ENCODE measurements at regions not wholly inside any gene's neighbourhood (a gene's known extent, or its start where the extent isn't known, plus 50 kb on each side); places are given as distances from the start of the nearest gene placed in this dataset.
"Not testable (repeated sequence)": the region's sequence is repeated elsewhere in the genome, so short reads cannot be mapped to it uniquely, and the experiment has no call there.

DNA sequence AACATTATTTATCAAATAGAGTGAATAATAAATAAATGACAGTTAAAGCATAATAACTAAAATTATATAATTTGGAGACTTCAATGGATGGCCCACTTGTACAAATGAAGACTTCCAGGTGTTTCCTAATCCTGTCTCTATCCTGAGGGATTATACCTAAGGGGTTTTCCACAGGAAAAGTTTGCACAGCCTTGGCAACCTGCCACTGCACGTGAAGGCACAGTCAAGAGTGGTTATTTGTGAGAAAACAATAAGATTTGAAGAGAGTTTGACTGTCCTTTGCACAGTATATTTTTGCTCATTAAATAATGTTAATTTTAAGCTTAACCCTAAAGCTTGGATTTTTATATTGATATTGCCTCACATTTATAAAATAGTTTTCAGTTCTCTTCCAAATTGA is 178.2 kb upstream of the POMZP3 start:
- H3K4me3 ChIP-seq; H3K4me1 ChIP-seq; H3K27ac ChIP-seq; H3K9ac ChIP-seq (ENCODE audit: low read depth in 2 of 2, low read length in 2 of 2); DNase-seq; H3K9me3 ChIP-seq; intact Hi-C loops (cut with DNase I); H3K27me3 ChIP-seq; H3K36me3 ChIP-seq: not testable (repeated sequence)

DNA sequence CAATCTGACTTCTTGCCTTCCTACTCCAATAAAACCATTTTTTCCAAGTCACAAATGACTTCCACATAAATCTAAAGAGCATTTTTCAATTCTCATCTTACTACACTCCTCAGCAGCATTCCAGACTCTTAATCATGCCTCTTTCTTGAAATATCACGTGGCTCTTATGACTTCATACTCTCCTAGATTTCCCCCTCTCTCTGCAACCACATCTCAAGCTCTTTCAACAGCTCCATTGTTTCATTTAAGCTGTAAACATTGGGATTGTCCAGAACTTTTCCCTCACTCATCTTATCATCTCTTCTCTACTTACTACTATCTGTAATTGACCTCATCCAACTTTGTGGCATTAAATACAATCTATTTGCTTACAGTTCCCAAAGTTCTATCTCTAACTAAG is 170.6 kb upstream of the POMZP3 start:
- H3K9ac ChIP-seq (ENCODE audit: low read depth in 2 of 2, low read length in 2 of 2); H3K27me3 ChIP-seq; intact Hi-C loops (cut with DNase I); H3K36me3 ChIP-seq; DNase-seq; H3K27ac ChIP-seq; H3K9me3 ChIP-seq; H3K4me1 ChIP-seq; H3K4me3 ChIP-seq: not testable (repeated sequence)

DNA sequence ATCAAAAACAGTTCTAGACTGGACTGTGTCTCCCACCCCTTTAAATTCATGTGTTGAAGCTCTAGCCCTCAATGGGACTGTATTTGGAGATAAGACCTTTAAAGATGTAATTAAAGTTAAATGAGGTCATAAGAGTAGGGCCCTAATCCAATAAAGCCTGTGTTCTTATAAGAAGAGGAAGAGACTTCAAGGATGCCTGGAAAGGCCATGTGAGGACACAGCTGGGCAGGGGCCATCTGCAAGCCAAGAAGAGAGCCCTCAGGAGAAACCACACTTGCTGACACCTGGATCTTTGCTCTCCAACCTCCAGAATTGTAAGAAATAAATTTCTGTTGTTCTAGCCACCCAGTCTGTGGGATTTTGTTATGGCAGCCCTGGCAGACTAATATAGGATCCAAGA is 153.6 kb upstream of the POMZP3 start:
- intact Hi-C loops (cut with DNase I): not testable (repeated sequence)

DNA sequence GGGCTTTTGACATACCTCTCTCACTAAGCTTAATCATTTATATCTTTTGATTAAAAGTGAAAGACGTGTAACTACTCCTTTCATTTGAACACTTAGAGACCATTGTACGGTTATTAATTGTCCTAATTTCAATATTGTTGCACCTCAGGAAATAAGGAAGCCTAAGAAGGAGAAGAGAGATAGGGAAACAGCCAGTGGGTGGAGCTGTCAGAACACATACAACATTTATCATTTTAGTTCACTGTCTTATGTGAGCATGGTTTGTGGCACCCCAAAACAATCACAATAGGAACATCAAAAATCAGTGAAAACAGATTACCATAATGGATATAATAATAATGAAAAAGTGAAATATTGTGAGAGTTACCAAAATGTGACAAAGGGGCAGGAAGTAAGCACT is 147.2 kb upstream of the POMZP3 start:
- H3K27ac ChIP-seq; intact Hi-C loops (cut with DNase I); DNase-seq: not testable (repeated sequence)

More for the DNA sequence above, 153.6 kb upstream of the POMZP3 start:
- H3K27me3 ChIP-seq; H3K36me3 ChIP-seq; DNase-seq; H3K4me1 ChIP-seq; H3K9me3 ChIP-seq; H3K27ac ChIP-seq; H3K9ac ChIP-seq (ENCODE audit: low read depth in 2 of 2, low read length in 2 of 2); H3K4me3 ChIP-seq: not testable (repeated sequence)

DNA sequence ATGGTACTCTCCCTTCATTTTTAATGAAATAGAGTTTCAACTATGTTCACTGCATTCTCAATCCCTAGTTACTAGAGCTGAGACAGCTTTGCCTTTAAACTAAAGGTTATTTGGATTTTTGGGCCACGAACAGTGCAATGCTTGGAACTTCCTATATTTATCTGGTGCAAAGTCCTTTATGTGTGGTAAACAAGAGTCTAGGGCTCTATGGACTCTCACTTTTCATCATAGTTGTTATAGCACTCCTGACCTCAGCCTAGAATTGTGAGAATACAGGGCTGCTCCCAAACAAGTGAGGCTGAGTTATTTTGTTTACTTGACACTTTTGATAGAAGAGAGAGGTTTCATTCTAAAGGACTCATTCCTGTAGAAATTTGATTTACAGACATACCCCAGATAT is 144.9 kb upstream of the POMZP3 start:
- H3K36me3 ChIP-seq; H3K4me1 ChIP-seq; H3K9me3 ChIP-seq; H3K27me3 ChIP-seq; H3K9ac ChIP-seq (ENCODE audit: low read depth in 2 of 2, low read length in 2 of 2); DNase-seq; intact Hi-C loops (cut with DNase I); H3K4me3 ChIP-seq; H3K27ac ChIP-seq: not testable (repeated sequence)

More for the DNA sequence above, 147.2 kb upstream of the POMZP3 start:
- H3K9ac ChIP-seq (ENCODE audit: low read depth in 2 of 2, low read length in 2 of 2); H3K27me3 ChIP-seq; H3K4me3 ChIP-seq; H3K4me1 ChIP-seq; H3K36me3 ChIP-seq; H3K9me3 ChIP-seq: not testable (repeated sequence)

DNA sequence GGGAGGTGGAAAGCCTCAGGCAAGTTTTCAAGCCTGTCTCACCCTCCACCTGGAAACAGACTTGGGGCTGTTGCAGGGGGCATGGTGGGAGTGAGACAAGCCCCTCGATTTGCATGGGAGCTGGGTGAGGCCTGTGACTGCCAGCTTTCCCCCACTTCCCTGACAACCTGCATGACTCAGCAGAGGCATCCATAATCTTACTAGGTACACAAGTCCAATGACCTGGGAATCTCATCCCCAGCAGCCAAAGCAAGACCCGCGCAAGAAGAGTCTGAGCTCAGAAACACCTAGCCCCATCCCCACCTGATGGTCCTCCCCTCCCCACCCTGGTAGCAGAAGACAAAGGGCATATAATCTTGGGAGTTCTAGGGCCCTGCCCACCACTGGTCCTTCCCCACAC is 136.9 kb upstream of the POMZP3 start:
- H3K36me3 ChIP-seq; H3K4me1 ChIP-seq; H3K27me3 ChIP-seq; H3K4me3 ChIP-seq; intact Hi-C loops (cut with DNase I); H3K27ac ChIP-seq; H3K9me3 ChIP-seq; DNase-seq; H3K9ac ChIP-seq (ENCODE audit: low read depth in 2 of 2, low read length in 2 of 2): not testable (repeated sequence)

DNA sequence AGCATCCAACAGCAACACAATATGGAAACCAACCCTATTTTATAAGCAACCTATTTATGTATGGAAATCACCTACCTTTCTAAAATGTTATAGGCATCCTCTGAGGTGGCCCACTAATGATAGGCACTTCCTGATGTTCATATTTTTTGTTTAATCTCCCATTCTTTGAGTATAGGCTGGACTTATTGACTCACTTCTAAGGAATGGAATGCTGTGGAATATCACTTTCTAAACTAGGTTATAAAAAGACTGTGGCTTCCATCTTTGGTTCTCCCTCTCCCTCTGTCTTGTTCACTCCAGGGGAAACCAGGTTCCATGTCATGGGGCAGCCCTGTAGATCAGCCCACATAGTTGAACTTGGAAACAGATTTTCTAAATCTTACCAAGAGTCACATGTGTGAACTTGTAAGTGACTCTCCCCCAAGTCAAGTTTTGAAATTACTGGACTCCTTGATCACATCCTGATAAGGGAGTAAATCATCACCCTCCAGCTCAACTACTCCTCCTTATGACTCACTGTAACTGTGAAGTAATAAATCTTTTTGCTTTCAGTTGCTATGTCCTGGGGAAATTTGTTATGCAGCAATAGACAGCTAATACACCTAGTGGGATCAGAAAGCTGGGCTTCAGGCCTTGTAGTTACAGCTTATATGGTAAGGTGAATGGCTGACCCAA is 133.6 kb upstream of the POMZP3 start:
- H3K9ac ChIP-seq (ENCODE audit: low read depth in 2 of 2, low read length in 2 of 2); H3K27ac ChIP-seq; intact Hi-C loops (cut with DNase I); H3K9me3 ChIP-seq; DNase-seq; H3K4me3 ChIP-seq; H3K4me1 ChIP-seq; H3K27me3 ChIP-seq; H3K36me3 ChIP-seq: not testable (repeated sequence)

DNA sequence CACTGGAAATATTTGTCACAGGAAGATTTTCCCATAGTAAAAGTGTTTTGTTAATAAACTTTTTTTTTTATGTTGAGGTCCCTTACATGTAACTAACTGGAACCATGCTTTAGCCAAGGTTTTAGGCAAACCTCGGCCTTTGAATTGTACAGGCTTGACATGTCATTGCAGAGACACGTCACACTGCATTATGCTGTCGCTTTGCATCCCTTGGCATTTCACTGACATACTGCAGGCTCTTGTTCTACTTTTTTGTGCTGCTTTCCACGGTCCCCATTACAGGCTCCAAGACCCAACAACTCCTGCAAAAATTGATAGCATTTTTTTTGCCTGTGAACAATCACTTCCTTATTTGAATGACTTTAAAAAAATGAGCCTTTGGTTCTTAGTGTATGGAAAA is 112.5 kb upstream of the POMZP3 start:
- H3K9me3 ChIP-seq; H3K27me3 ChIP-seq; H3K27ac ChIP-seq; H3K9ac ChIP-seq (ENCODE audit: low read depth in 2 of 2, low read length in 2 of 2); DNase-seq; H3K4me1 ChIP-seq; H3K4me3 ChIP-seq; intact Hi-C loops (cut with DNase I); H3K36me3 ChIP-seq: not testable (repeated sequence)

DNA sequence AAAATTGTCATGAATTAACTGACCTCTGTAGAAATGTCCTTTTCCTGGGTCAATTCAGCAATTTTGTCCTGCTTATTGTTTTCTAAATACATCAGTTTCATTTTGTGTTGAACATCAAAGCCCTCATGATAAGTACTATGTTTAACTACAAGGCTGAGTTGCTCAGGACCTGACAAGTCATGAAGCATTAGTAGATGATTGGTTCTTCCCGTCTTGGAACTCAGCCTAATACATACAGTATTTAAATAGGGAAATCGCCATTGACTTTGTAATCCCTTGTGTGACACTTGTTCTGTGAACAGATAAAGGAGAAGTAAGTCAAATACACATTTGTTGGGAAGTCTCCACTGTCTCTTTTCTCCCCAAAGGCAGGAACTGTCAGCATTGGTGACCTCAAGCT is 109.6 kb upstream of the POMZP3 start:
- H3K27me3 ChIP-seq; intact Hi-C loops (cut with DNase I); H3K27ac ChIP-seq; H3K9ac ChIP-seq (ENCODE audit: low read depth in 2 of 2, low read length in 2 of 2); H3K36me3 ChIP-seq; DNase-seq; H3K9me3 ChIP-seq; H3K4me3 ChIP-seq; H3K4me1 ChIP-seq: not testable (repeated sequence)

DNA sequence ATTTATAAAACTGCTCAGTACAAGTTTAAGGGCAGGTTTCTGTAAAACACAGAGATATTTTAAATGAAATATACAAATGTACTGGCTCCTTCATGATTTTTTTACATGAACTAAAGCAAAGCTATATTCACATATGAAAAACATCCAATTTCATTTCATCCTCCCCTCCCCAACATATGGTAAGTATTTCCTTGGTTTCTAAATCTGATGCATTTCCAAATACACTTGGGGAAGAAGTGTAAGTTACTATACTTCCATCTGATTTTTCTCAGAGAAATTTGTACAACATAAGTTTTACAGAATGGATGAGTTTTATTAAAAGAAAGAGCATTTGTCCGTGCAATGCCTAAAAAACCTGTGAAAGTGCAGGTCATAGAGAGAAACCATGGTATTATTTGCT is 109.0 kb upstream of the POMZP3 start:
- H3K27me3 ChIP-seq; intact Hi-C loops (cut with DNase I); H3K4me1 ChIP-seq; H3K4me3 ChIP-seq; H3K36me3 ChIP-seq; H3K9ac ChIP-seq (ENCODE audit: low read depth in 2 of 2, low read length in 2 of 2); DNase-seq; H3K9me3 ChIP-seq; H3K27ac ChIP-seq: not testable (repeated sequence)

DNA sequence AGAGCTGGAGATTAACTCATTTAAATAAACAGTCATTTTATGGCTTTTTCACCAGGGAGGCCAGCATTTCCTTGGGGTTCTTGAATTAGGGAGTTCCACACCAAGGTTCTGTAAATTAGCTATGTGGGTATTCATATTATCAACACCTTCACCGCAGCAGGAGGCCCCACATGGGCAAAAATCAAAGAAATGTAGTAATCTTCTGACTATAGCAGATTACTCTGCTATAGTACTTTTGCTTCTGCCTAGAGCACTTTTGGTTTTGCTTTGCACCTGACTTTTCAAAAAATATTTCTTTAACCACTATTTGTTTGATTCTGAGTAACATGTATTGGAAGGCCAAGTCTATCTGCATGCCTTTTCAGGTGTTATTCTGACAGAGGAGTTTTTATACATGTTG is 108.6 kb upstream of the POMZP3 start:
- H3K27me3 ChIP-seq; H3K4me1 ChIP-seq; H3K9ac ChIP-seq (ENCODE audit: low read depth in 2 of 2, low read length in 2 of 2); H3K4me3 ChIP-seq; DNase-seq; H3K36me3 ChIP-seq; H3K9me3 ChIP-seq; intact Hi-C loops (cut with DNase I); H3K27ac ChIP-seq: not testable (repeated sequence)

DNA sequence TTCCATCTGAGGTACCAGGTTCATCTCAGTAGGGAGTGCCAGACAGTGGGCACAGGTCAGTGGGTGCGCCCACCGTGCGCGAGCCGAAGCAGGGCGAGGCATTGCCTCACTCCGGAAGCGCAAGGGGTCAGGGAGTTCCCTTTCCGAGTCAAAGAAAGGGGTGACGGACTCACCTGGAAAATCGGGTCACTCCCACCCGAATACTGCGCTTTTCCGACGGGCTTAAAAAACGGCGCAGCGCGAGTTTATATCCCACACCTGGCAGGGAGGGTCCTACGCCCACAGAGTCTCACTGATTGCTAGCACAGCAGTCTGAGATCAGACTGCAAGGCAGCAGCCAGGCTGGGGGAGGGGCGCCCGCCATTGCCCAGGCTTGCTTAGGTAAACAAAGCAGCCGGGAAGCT is 101.5 kb upstream of the POMZP3 start:
- H3K36me3 ChIP-seq; H3K4me1 ChIP-seq; H3K27me3 ChIP-seq; H3K9me3 ChIP-seq; intact Hi-C loops (cut with DNase I); H3K9ac ChIP-seq (ENCODE audit: low read depth in 2 of 2, low read length in 2 of 2); H3K27ac ChIP-seq: not testable (repeated sequence)
- peak; percentile 56 for DNase-seq
- H3K4me3 ChIP-seq: peak overlapping the region; percentile 20

DNA sequence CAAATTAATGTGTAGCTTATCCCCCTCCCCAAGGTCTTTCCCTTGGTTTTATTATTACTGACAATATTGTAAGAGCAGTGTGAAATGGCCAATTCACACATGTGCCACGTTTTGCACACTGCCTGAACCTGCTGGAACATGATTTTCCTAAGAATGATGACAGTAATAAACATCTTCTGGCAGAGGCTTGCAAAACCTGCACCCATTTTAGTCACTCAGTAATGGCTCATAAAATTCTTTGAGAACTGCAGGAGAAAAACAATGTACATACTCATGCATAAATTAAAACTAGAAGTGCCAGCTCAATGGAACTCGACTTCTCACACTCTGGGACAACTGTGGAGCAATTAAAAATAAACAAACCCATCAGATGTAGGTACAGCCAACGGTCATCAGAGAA is 96.8 kb upstream of the POMZP3 start:
- H3K4me1 ChIP-seq; H3K27me3 ChIP-seq; DNase-seq; intact Hi-C loops (cut with DNase I); H3K9ac ChIP-seq (ENCODE audit: low read depth in 2 of 2, low read length in 2 of 2); H3K36me3 ChIP-seq; H3K4me3 ChIP-seq; H3K27ac ChIP-seq; H3K9me3 ChIP-seq: not testable (repeated sequence)

DNA sequence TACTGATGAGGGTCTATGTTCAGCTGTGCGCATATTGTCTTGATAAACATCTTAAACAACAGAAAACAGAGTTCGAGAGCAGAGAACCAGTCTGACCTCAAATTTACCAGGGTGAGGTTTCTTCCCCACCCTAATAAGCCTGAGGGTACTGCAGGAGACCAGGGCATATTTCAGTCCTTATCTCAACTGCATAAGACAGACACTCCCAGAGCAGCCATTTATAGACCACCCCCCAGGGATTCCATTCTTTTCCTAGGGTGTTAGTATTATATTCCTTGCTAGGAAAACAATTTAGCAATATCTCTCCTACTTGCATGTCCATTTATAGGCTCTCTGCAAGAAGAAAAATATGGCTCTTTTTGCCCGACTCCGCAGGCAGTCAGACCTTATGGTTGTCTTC is 89.5 kb upstream of the POMZP3 start:
- H3K27ac ChIP-seq; H3K9me3 ChIP-seq; H3K36me3 ChIP-seq; H3K9ac ChIP-seq (ENCODE audit: low read depth in 2 of 2, low read length in 2 of 2); intact Hi-C loops (cut with DNase I); H3K4me1 ChIP-seq; DNase-seq; H3K4me3 ChIP-seq; H3K27me3 ChIP-seq: not testable (repeated sequence)
